Choroid plexus epithelial cell (primary cell): ENCODE measurements at regions not wholly inside any gene's neighbourhood (a gene's known extent, or its start where the extent isn't known, plus 50 kb on each side); places are given as distances from the start of the nearest gene placed in this dataset.

Experiments
- DNase-seq: peaks from one replicate; pipeline ENCODE4 v3.0.0-alpha.2; 2010; ENCODE audit warnings: low read depth
- H3K4me3 ChIP-seq: 2 replicates; pipeline ENCODE4 v1.5.1; 2011; ENCODE audit warnings: low read depth, mild to moderate bottlenecking, control low read depth, low read length, moderate library complexity
- CTCF ChIP-seq: conservative IDR thresholded peaks from 2 replicates; pipeline ENCODE4 v1.5.1; 2011; ENCODE audit warnings: low read depth, mild to moderate bottlenecking, control low read depth, inconsistent platforms, low read length, moderate library complexity

- no peak for TF ChIP-seq CTCF
- no peak for DNase-seq
- H3K4me3 ChIP-seq, result no peak overlapping the region
Observed at GRCh38 chr5:96083361-96083881, 121.8 kb upstream of the ELL2 start.

GRCh38 chr5:96081276-96081858 lies 119.7 kb upstream of the ELL2 start:
- DNase-seq, result peak; percentile 42

GRCh38 chr5:96080557-96080956 lies 118.9 kb upstream of the ELL2 start:
- no peak for TF ChIP-seq CTCF
- no peak overlapping the region for H3K4me3 ChIP-seq
- DNase-seq, result peak; percentile 53

More at GRCh38 chr5:96081276-96081858, 119.7 kb upstream of the ELL2 start:
- TF ChIP-seq CTCF, result no peak
- H3K4me3 ChIP-seq, result no peak overlapping the region

- no peak for DNase-seq
- no peak for TF ChIP-seq CTCF
- H3K4me3 ChIP-seq, result no peak overlapping the region
Observed at GRCh38 chr5:96079962-96080361, 118.3 kb upstream of the ELL2 start.

- no peak for TF ChIP-seq CTCF
- no peak overlapping the region for H3K4me3 ChIP-seq
- DNase-seq, result peak; percentile 89
Observed at GRCh38 chr5:96079075-96079474, 117.4 kb upstream of the ELL2 start.

- no peak for TF ChIP-seq CTCF
- no peak for DNase-seq
- no peak overlapping the region for H3K4me3 ChIP-seq
Observed at GRCh38 chr5:96076451-96076850, 114.8 kb upstream of the ELL2 start.
